NCI-H1417 treated with DMSO at 0.1 percent for 48 hours (cell line): ENCODE measurements at regions not wholly inside any gene's neighbourhood (a gene's known extent, or its start where the extent isn't known, plus 50 kb on each side); places are given as distances from the start of the nearest gene placed in this dataset.

ENCODE experiments used
- DNase-seq: peaks from one replicate; lab custom pipeline; 2025; lab: John Stamatoyannopoulos, UW

- no peak for DNase-seq
These were observed 592.6 kb downstream of the SLC4A3 start for GRCh38 chr2:220220009-220220408.

GRCh38 chr2:220221992-220222391, 594.6 kb downstream of the SLC4A3 start:
- DNase-seq, result no peak

- DNase-seq, result no peak
These were observed 597.5 kb downstream of the SLC4A3 start for GRCh38 chr2:220224691-220225543.

- DNase-seq, result no peak
These were observed 598.6 kb downstream of the SLC4A3 start for GRCh38 chr2:220226076-220226475.

GRCh38 chr2:220226546-220226945, 599.1 kb downstream of the SLC4A3 start:
- DNase-seq, result no peak

- DNase-seq, result no peak
These were observed 600.0 kb downstream of the SLC4A3 start for GRCh38 chr2:220227266-220227920.

GRCh38 chr2:220228310-220229006, 601.0 kb downstream of the SLC4A3 start:
- DNase-seq, result no peak

- DNase-seq, result no peak
These were observed 613.2 kb downstream of the SLC4A3 start for GRCh38 chr2:220240641-220241040.

- DNase-seq, result no peak
These were observed 614.0 kb downstream of the SLC4A3 start for GRCh38 chr2:220241423-220241822.

- DNase-seq, result no peak
These were observed 616.1 kb downstream of the SLC4A3 start for GRCh38 chr2:220243571-220243970.

- no peak for DNase-seq
These were observed 619.0 kb downstream of the SLC4A3 start for GRCh38 chr2:220246386-220246785.

GRCh38 chr2:220247588-220248350, 620.3 kb downstream of the SLC4A3 start:
- no peak for DNase-seq

- no peak for DNase-seq
These were observed 632.2 kb downstream of the SLC4A3 start for GRCh38 chr2:220259662-220260061.

- no peak for DNase-seq
These were observed 635.9 kb downstream of the SLC4A3 start for GRCh38 chr2:220263300-220263699.

- peak; percentile 21 for DNase-seq
These were observed 641.9 kb downstream of the SLC4A3 start for GRCh38 chr2:220269367-220269766.

- DNase-seq, result peak; percentile 56
These were observed 643.1 kb downstream of the SLC4A3 start for GRCh38 chr2:220270481-220271070.

GRCh38 chr2:220272656-220273055, 645.2 kb downstream of the SLC4A3 start:
- DNase-seq, result no peak

GRCh38 chr2:220273082-220273481, 645.7 kb downstream of the SLC4A3 start:
- no peak for DNase-seq

- no peak for DNase-seq
These were observed 648.0 kb downstream of the SLC4A3 start for GRCh38 chr2:220275454-220275853.

GRCh38 chr2:220276741-220277444, 649.5 kb downstream of the SLC4A3 start:
- no peak for DNase-seq

- DNase-seq, result no peak
These were observed 650.1 kb downstream of the SLC4A3 start for GRCh38 chr2:220277445-220277975.
